Kidney capillary endothelial cell (primary cell): ENCODE measurements at regions not wholly inside any gene's neighbourhood (a gene's known extent, or its start where the extent isn't known, plus 50 kb on each side); places are given as distances from the start of the nearest gene placed in this dataset.

Experiments
- DNase-seq: peaks from one replicate; pipeline ENCODE4 v3.0.0-alpha.2; 2018; ENCODE audit warnings: low spot score

- no peak for DNase-seq
Measured at GRCh38 chr5:107808671-107809137, 138.0 kb upstream of the EFNA5 start.

GRCh38 chr5:107807431-107807830 lies 136.7 kb upstream of the EFNA5 start:
- DNase-seq, result no peak

GRCh38 chr5:107806705-107807104 lies 136.0 kb upstream of the EFNA5 start:
- DNase-seq, result peak; percentile 16

- DNase-seq, result no peak
Measured at GRCh38 chr5:107806271-107806670, 135.5 kb upstream of the EFNA5 start.

- DNase-seq, result no peak
Measured at GRCh38 chr5:107805824-107806223, 135.1 kb upstream of the EFNA5 start.

- no peak for DNase-seq
Measured at GRCh38 chr5:107805166-107805565, 134.4 kb upstream of the EFNA5 start.

- DNase-seq, result no peak
Measured at GRCh38 chr5:107803728-107804127, 133.0 kb upstream of the EFNA5 start.

GRCh38 chr5:107801061-107801460 lies 130.3 kb upstream of the EFNA5 start:
- DNase-seq, result no peak

- DNase-seq, result no peak
Measured at GRCh38 chr5:107799306-107799705, 128.6 kb upstream of the EFNA5 start.

GRCh38 chr5:107796797-107797196 lies 126.1 kb upstream of the EFNA5 start:
- no peak for DNase-seq

GRCh38 chr5:107794741-107795140 lies 124.0 kb upstream of the EFNA5 start:
- DNase-seq, result no peak

GRCh38 chr5:107792940-107793339 lies 122.2 kb upstream of the EFNA5 start:
- DNase-seq, result no peak

GRCh38 chr5:107790671-107791070 lies 119.9 kb upstream of the EFNA5 start:
- no peak for DNase-seq

GRCh38 chr5:107786424-107786823 lies 115.7 kb upstream of the EFNA5 start:
- no peak for DNase-seq

- DNase-seq, result no peak
Measured at GRCh38 chr5:107783551-107783950, 112.8 kb upstream of the EFNA5 start.

GRCh38 chr5:107782561-107783169 lies 111.9 kb upstream of the EFNA5 start:
- no peak for DNase-seq

GRCh38 chr5:107781451-107781850 lies 110.7 kb upstream of the EFNA5 start:
- no peak for DNase-seq

GRCh38 chr5:107779437-107779836 lies 108.7 kb upstream of the EFNA5 start:
- DNase-seq, result no peak

GRCh38 chr5:107778647-107779046 lies 107.9 kb upstream of the EFNA5 start:
- DNase-seq, result no peak

GRCh38 chr5:107776922-107777740 lies 106.4 kb upstream of the EFNA5 start:
- DNase-seq, result no peak

- no peak for DNase-seq
Measured at GRCh38 chr5:107776506-107776905, 105.8 kb upstream of the EFNA5 start.

- DNase-seq, result no peak
Measured at GRCh38 chr5:107774316-107774715, 103.6 kb upstream of the EFNA5 start.

GRCh38 chr5:107773479-107773878 lies 102.7 kb upstream of the EFNA5 start:
- no peak for DNase-seq
